ENCODE measurements at regions not wholly inside any gene's neighbourhood (a gene's known extent, or its start where the extent isn't known, plus 50 kb on each side); places are given as distances from the start of the nearest gene placed in this dataset.

DNA sequence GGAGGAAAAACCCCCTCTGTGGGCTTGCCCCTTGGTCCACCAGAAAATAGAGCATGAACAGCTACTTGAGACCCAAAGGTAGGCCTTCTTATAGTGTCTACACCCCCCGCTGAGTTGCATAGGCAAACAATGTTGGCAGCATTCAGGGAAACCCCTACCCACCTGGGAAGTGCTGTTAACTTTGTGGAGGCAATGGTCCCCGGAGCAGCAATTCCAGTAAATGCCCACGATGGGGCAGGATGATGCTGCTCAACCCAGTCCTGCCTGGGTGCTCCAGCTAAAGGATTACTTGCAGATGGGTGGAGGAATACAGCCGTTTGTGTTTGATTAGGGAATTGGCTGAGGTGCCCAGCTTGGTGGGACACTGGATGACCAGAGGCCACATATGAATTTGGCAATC lies 381.3 kb upstream of the ANO5 start:
- no peaks in the 10 kb centered on the region for H3K27me3 Mint-ChIP-seq (ENCODE audit: low read depth)
- no peaks in the 10 kb centered on the region for H3K36me3 Mint-ChIP-seq (ENCODE audit: low read depth)
- TF ChIP-seq, protein P1, sequence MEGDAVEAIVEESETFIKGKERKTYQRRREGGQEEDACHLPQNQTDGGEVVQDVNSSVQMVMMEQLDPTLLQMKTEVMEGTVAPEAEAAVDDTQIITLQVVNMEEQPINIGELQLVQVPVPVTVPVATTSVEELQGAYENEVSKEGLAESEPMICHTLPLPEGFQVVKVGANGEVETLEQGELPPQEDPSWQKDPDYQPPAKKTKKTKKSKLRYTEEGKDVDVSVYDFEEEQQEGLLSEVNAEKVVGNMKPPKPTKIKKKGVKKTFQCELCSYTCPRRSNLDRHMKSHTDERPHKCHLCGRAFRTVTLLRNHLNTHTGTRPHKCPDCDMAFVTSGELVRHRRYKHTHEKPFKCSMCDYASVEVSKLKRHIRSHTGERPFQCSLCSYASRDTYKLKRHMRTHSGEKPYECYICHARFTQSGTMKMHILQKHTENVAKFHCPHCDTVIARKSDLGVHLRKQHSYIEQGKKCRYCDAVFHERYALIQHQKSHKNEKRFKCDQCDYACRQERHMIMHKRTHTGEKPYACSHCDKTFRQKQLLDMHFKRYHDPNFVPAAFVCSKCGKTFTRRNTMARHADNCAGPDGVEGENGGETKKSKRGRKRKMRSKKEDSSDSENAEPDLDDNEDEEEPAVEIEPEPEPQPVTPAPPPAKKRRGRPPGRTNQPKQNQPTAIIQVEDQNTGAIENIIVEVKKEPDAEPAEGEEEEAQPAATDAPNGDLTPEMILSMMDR (IDR thresholded peaks at IDR 0.05; ENCODE audit: unreplicated experiment in 3 of 3), result no peak
- no peaks in the 10 kb centered on the region for H3K9me3 Mint-ChIP-seq
- no peak overlapping the region for H3K4me3 Mint-ChIP-seq
- no peak overlapping the region for H3K27ac Mint-ChIP-seq
- no peaks in the 10 kb centered on the region for H3K4me1 Mint-ChIP-seq

DNA sequence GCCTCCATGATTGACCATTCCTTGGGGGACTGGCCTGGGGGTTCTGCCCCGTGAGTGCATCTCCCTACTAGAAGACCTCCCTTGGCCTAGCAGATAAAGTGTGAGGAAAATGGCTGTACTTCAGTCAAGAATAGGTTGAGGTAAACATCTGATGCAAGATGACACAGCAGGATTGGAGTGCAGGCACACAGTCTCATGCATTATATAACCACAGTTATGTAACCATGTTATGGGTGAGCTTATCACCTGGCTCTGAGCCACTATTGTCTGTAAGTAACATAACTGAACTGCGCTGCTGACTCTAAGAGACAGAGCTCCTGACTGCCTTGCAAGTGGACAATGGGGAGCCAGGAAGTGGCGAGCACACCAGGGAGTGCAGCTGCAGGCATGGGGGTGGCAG lies 378.7 kb upstream of the ANO5 start:
- no peaks in the 10 kb centered on the region for H3K27me3 Mint-ChIP-seq (ENCODE audit: low read depth)
- H3K36me3 Mint-ChIP-seq (ENCODE audit: low read depth), result no peaks in the 10 kb centered on the region
- H3K4me1 Mint-ChIP-seq, result no peaks in the 10 kb centered on the region
- no peak overlapping the region for H3K4me3 Mint-ChIP-seq
- H3K9me3 Mint-ChIP-seq, result no peaks in the 10 kb centered on the region
- H3K27ac Mint-ChIP-seq, result no peak overlapping the region
- TF ChIP-seq, protein P1 (IDR thresholded peaks at IDR 0.05; ENCODE audit: unreplicated experiment in 3 of 3), result no peak

DNA sequence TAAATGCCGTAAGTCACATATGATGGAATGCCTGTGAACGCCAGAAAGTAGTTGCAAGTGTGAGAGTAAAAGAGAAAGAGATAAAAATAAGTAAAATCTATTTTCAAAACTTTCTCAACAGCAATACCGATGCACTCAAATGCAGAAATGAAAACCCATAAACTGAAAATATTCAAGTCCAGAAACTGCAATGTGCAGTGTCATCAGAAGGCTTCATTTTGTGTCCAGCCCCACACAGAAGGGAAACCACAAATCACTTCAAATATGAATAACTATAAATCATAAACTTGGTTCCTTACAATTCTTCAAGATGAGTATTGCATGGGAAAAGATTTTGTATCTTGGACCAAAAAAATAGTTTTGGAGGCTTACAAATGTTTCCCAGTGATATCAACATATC lies 375.2 kb upstream of the ANO5 start:
- no peaks in the 10 kb centered on the region for H3K4me1 Mint-ChIP-seq
- H3K27ac Mint-ChIP-seq, result no peak overlapping the region
- H3K9me3 Mint-ChIP-seq, result no peaks in the 10 kb centered on the region
- H3K36me3 Mint-ChIP-seq (ENCODE audit: low read depth), result no peaks in the 10 kb centered on the region
- TF ChIP-seq, protein P1 (IDR thresholded peaks at IDR 0.05; ENCODE audit: unreplicated experiment in 3 of 3), result no peak
- no peaks in the 10 kb centered on the region for H3K27me3 Mint-ChIP-seq (ENCODE audit: low read depth)
- no peak overlapping the region for H3K4me3 Mint-ChIP-seq

DNA sequence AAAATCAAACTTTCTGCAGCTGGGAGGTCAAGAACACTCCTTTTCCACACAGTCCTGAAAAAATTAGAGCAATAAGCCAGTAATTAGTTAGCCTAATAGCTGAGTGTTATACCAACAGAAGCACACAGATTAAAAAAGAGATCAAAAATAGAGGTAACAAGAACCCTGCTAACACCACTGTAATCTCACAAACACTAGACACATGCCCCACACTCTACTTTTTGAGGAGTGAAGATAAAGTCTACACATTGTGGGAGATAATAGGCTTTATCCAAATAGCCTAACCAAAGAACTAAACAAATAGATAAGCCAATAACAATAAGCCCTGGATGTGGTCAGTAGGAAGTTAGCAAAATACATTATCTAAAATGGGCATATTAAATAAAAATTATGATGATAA lies 372.7 kb upstream of the ANO5 start:
- no peaks in the 10 kb centered on the region for H3K4me1 Mint-ChIP-seq
- H3K27me3 Mint-ChIP-seq (ENCODE audit: low read depth), result no peaks in the 10 kb centered on the region
- H3K36me3 Mint-ChIP-seq (ENCODE audit: low read depth), result no peaks in the 10 kb centered on the region

DNA sequence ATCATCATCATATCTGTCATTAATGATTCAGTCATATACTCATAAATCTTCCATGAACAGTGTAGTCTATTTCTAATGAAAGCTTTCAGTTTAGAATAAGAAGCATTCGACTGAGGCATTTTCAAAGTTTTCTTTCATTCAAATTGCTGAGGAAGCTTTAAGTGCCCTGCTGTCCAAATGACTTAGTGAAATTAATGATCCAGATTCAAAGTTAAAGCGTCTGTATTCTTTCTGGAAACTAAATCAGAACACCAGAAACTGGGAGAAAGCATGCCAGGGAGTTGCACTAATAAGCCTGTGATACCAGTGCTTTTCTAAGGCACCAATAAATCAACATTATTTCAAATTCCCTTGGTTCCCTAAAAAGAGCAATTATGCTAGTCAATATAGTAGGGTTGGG lies 367.8 kb upstream of the ANO5 start:
- no peak overlapping the region for H3K27ac Mint-ChIP-seq
- H3K36me3 Mint-ChIP-seq (ENCODE audit: low read depth), result no peaks in the 10 kb centered on the region
- H3K9me3 Mint-ChIP-seq, result no peaks in the 10 kb centered on the region
- H3K27me3 Mint-ChIP-seq (ENCODE audit: low read depth), result no peaks in the 10 kb centered on the region
- H3K4me1 Mint-ChIP-seq, result no peaks in the 10 kb centered on the region
- TF ChIP-seq, protein P1 (IDR thresholded peaks at IDR 0.05; ENCODE audit: unreplicated experiment in 3 of 3), result no peak
- H3K4me3 Mint-ChIP-seq, result no peak overlapping the region

More for the DNA sequence above, 372.7 kb upstream of the ANO5 start:
- H3K4me3 Mint-ChIP-seq, result no peak overlapping the region
- H3K27ac Mint-ChIP-seq, result no peak overlapping the region
- TF ChIP-seq, protein P1 (IDR thresholded peaks at IDR 0.05; ENCODE audit: unreplicated experiment in 3 of 3), result no peak
- H3K9me3 Mint-ChIP-seq, result no peaks in the 10 kb centered on the region

DNA sequence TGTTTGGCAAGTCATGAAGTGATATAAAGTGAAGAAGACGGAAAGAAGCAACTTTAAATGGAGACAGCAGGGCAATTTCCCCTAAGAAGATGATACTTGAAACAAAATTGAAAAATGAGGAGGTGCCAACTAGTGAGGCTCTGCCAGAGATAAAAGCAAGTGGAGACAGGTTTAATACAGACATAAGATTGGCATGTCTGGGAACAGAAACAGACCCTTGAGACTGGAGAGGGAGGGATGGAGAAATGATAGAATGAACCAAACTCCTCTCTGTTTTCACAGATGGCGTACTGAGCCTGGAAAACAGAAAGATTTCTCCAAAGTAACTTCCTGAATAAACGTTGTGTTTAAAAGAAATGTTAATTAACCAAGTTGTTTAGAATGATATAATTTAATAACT lies 354.5 kb upstream of the ANO5 start:
- Mint-ChIP-seq H3K4me1 (no peaks in the 10 kb centered on the region), H3K4me3 (no peak overlapping the region), H3K36me3 (ENCODE audit: low read depth) (no peaks in the 10 kb centered on the region), H3K27me3 (ENCODE audit: low read depth) (no peaks in the 10 kb centered on the region), H3K9me3 (no peaks in the 10 kb centered on the region), H3K27ac (no peak overlapping the region)
- TF ChIP-seq, protein P1 (IDR thresholded peaks at IDR 0.05; ENCODE audit: unreplicated experiment in 3 of 3), result no peak
